Iris pigment epithelial cell (primary cell): ENCODE measurements at regions not wholly inside any gene's neighbourhood (a gene's known extent, or its start where the extent isn't known, plus 50 kb on each side); places are given as distances from the start of the nearest gene placed in this dataset.
A peak's percentile ranks its signal among the peaks of the same experiment; 100 is the strongest.

Experiments used
- DNase-seq: peaks from one replicate; pipeline ENCODE4 v3.0.0-alpha.2; 2011; ENCODE audit warnings: low read depth

GRCh38 chr10:31081937-31082840, 50.5 kb upstream of the ZNF438 start:
- DNase-seq: no peak

- peak; percentile 65 for DNase-seq
Measured at GRCh38 chr10:31083765-31084184, 52.1 kb upstream of the ZNF438 start.

GRCh38 chr10:31087011-31087410, 55.3 kb upstream of the ZNF438 start:
- DNase-seq: no peak

GRCh38 chr10:31087851-31088250, 56.2 kb upstream of the ZNF438 start:
- DNase-seq: no peak

GRCh38 chr10:31090894-31091607, 59.4 kb upstream of the ZNF438 start:
- DNase-seq: peak; percentile 81

GRCh38 chr10:31095677-31096560, 64.3 kb upstream of the ZNF438 start:
- DNase-seq: no peak

- DNase-seq: no peak
Measured at GRCh38 chr10:31098046-31098445, 66.4 kb upstream of the ZNF438 start.

GRCh38 chr10:31099094-31099493, 67.4 kb upstream of the ZNF438 start:
- DNase-seq: peak; percentile 87

- DNase-seq: peak; percentile 69
Measured at GRCh38 chr10:31099664-31100063, 68.0 kb upstream of the ZNF438 start.

- peak; percentile 20 for DNase-seq
Measured at GRCh38 chr10:31100115-31100601, 68.5 kb upstream of the ZNF438 start.

- no peak for DNase-seq
Measured at GRCh38 chr10:31100662-31101061, 69.0 kb upstream of the ZNF438 start.

GRCh38 chr10:31101123-31101522, 69.5 kb upstream of the ZNF438 start:
- DNase-seq: peak; percentile 95

- DNase-seq: no peak
Measured at GRCh38 chr10:31102421-31102820, 70.8 kb upstream of the ZNF438 start.

- no peak for DNase-seq
Measured at GRCh38 chr10:31103112-31103511, 71.4 kb upstream of the ZNF438 start.

- DNase-seq: no peak
Measured at GRCh38 chr10:31112961-31113360, 81.3 kb upstream of the ZNF438 start.

- DNase-seq: no peak
Measured at GRCh38 chr10:31116226-31116625, 84.6 kb upstream of the ZNF438 start.

GRCh38 chr10:31118556-31118955, 86.9 kb upstream of the ZNF438 start:
- DNase-seq: peak; percentile 73

GRCh38 chr10:31120392-31120791, 88.7 kb upstream of the ZNF438 start:
- DNase-seq: peak; percentile 32

GRCh38 chr10:31120961-31121685, 89.5 kb upstream of the ZNF438 start:
- DNase-seq: peak; percentile 45

- peak; percentile 57 for DNase-seq
Measured at GRCh38 chr10:31121757-31122577, 90.3 kb upstream of the ZNF438 start.
